Breast epithelium (tissue), 4 donors: ENCODE measurements at regions not wholly inside any gene's neighbourhood (a gene's known extent, or its start where the extent isn't known, plus 50 kb on each side); places are given as distances from the start of the nearest gene placed in this dataset.

Source experiments
- DNase-seq, 2 donors: peaks; one replicate each; pipeline ENCODE4 v3.0.0-alpha.2; 2019; ENCODE audit warnings: low spot score in 2 of 2
- H3K27ac ChIP-seq, 2 donors: fragments of 200-600 bp; sonication (generic) in 1 of 2; one replicate each; pipeline ENCODE4 v1.5.1; 2016 to 2019; ENCODE audit warnings: mild to moderate bottlenecking in 1 of 2
- H3K27me3 ChIP-seq, 2 donors: fragments of 200-600 bp; sonication (generic) in 1 of 2; one replicate each; pipeline versions ENCODE4 v1.5.1 to v1.6.0; 2017 to 2019; ENCODE audit warnings: control low read depth in 1 of 2, mild to moderate bottlenecking in 1 of 2
- H3K36me3 ChIP-seq: fragments of 200-600 bp; one replicate; pipeline ENCODE4 v1.5.1; 2019
- H3K4me1 ChIP-seq, 2 donors: fragments of 200-600 bp; sonication (generic); one replicate each; pipeline ENCODE4 v1.5.1; 2016 to 2019; ENCODE audit warnings: control low read depth in 1 of 2
- H3K4me3 ChIP-seq, 3 donors: fragments of 200-600 bp; sonication (generic); 1 replicate in 2 of 3; 2 replicates in 1 of 3; pipeline ENCODE4 v1.5.1; 2016 to 2019; ENCODE audit warnings: mild to moderate bottlenecking in 3 of 3, moderate library complexity in 2 of 3
- H3K9me3 ChIP-seq, 2 donors: fragments of 200-600 bp; sonication (generic) in 1 of 2; one replicate each; pipeline ENCODE4 v1.5.1; 2016 to 2019; ENCODE audit warnings: control low read depth in 1 of 2
- CTCF ChIP-seq, 3 donors: fragments of 450-650 bp; IDR thresholded peaks; one replicate each; pipeline ENCODE4 v1.5.1; 2016 to 2017; ENCODE audit warnings: antibody characterized with exemption in 3 of 3, mild to moderate bottlenecking in 3 of 3, moderate library complexity in 3 of 3
- POLR2A ChIP-seq: fragments of 450-650 bp; IDR thresholded peaks from one replicate; pipeline ENCODE4 v1.6.1; 2016; ENCODE audit warnings: antibody characterized with exemption, mild to moderate bottlenecking, moderate library complexity
- POLR2AphosphoS5 ChIP-seq, 3 donors: sonication (generic); formaldehyde crosslinking; IDR thresholded peaks; one replicate each; pipeline ENCODE4 v1.6.1; 2017; ENCODE audit warnings: antibody characterized with exemption in 3 of 3
- intact Hi-C: fragments of 100-400 bp; cut with DNase I; formaldehyde crosslinking; loops from one replicate; pipeline ENCODE4 v1.15.1; 2023; ENCODE audit warnings: low total_unique reads

- Histone ChIP-seq H3K36me3 (no peaks in the 10 kb centered on the region), H3K4me3 (no peak overlapping the region), H3K4me1 (no peaks in the 10 kb centered on the region), H3K27ac (no peak overlapping the region), H3K27me3 (no peaks in the 10 kb centered on the region), H3K9me3 (peaks cover 0 to 6% of the 10 kb centered on the region in 2 donors)
- TF ChIP-seq POLR2AphosphoS5 (IDR thresholded peaks at IDR 0.05) (no peak), CTCF (IDR thresholded peaks at IDR 0.05) (no peak), POLR2A (no peak)
- intact Hi-C loops, result no loop called here
- DNase-seq, result no peak
These were observed 65.5 kb upstream of the MAP3K1 start for GRCh38 chr5:56749842-56750241.

GRCh38 chr5:56746553-56747339 is 68.6 kb upstream of the MAP3K1 start:
- no peaks in the 10 kb centered on the region for H3K36me3 ChIP-seq
- H3K9me3 ChIP-seq, result no peaks in the 10 kb centered on the region
- no peak overlapping the region for H3K4me3 ChIP-seq
- no peak for TF ChIP-seq CTCF (IDR thresholded peaks at IDR 0.05)
- TF ChIP-seq POLR2AphosphoS5 (IDR thresholded peaks at IDR 0.05), result no peak
- no peak for TF ChIP-seq POLR2A
- no peaks in the 10 kb centered on the region for H3K27me3 ChIP-seq
- no peak overlapping the region for H3K27ac ChIP-seq
- intact Hi-C loops, result no loop called here
- no peaks in the 10 kb centered on the region for H3K4me1 ChIP-seq
- DNase-seq, result no peak

- no peaks in the 10 kb centered on the region for H3K9me3 ChIP-seq
- H3K36me3 ChIP-seq, result no peaks in the 10 kb centered on the region
- H3K27me3 ChIP-seq, result no peaks in the 10 kb centered on the region
- no peaks in the 10 kb centered on the region for H3K4me1 ChIP-seq
- DNase-seq, result no peak
- TF ChIP-seq POLR2A, result no peak
- TF ChIP-seq POLR2AphosphoS5 (IDR thresholded peaks at IDR 0.05), result no peak
- TF ChIP-seq CTCF (IDR thresholded peaks at IDR 0.05), result no peak
- intact Hi-C loops, result no loop called here
- no peak overlapping the region for H3K27ac ChIP-seq
- no peak overlapping the region for H3K4me3 ChIP-seq
These were observed 69.5 kb upstream of the MAP3K1 start for GRCh38 chr5:56745864-56746263.

GRCh38 chr5:56740868-56741267 is 74.5 kb upstream of the MAP3K1 start:
- no peaks in the 10 kb centered on the region for H3K9me3 ChIP-seq
- intact Hi-C loops, result no loop called here
- no peaks in the 10 kb centered on the region for H3K36me3 ChIP-seq
- TF ChIP-seq CTCF (IDR thresholded peaks at IDR 0.05) (no peak), POLR2AphosphoS5 (IDR thresholded peaks at IDR 0.05) (no peak), POLR2A (no peak)
- no peaks in the 10 kb centered on the region for H3K27me3 ChIP-seq
- H3K4me1 ChIP-seq, result no peaks in the 10 kb centered on the region
- H3K4me3 ChIP-seq, result no peak overlapping the region
- H3K27ac ChIP-seq, result no peak overlapping the region
- DNase-seq, result no peak

GRCh38 chr5:56739990-56740389 is 75.4 kb upstream of the MAP3K1 start:
- no peak for DNase-seq
- no peaks in the 10 kb centered on the region for H3K9me3 ChIP-seq
- H3K4me1 ChIP-seq, result no peaks in the 10 kb centered on the region
- no peak for TF ChIP-seq POLR2A
- no peak for TF ChIP-seq POLR2AphosphoS5 (IDR thresholded peaks at IDR 0.05)
- no peak for TF ChIP-seq CTCF (IDR thresholded peaks at IDR 0.05)
- no peaks in the 10 kb centered on the region for H3K36me3 ChIP-seq
- H3K27me3 ChIP-seq, result no peaks in the 10 kb centered on the region
- no peak overlapping the region for H3K27ac ChIP-seq
- intact Hi-C loops, result no loop called here
- no peak overlapping the region for H3K4me3 ChIP-seq
